ENCODE measurements at regions not wholly inside any gene's neighbourhood (a gene's known extent, or its start where the extent isn't known, plus 50 kb on each side); places are given as distances from the start of the nearest gene placed in this dataset.
"Not testable (repeated sequence)": the region's sequence is repeated elsewhere in the genome, so short reads cannot be mapped to it uniquely, and the experiment has no call there.

GRCh38 chr5:18375641-18376040, 741.4 kb downstream of the TAF11L14 start:
- H3K27me3 Mint-ChIP-seq, result no peaks in the 10 kb centered on the region
- intact Hi-C loops (cut with micrococcal nuclease), result no loop called here
- no peaks in the 10 kb centered on the region for H3K4me1 Mint-ChIP-seq
- no peak overlapping the region for H3K27ac Mint-ChIP-seq
- no peaks in the 10 kb centered on the region for H3K36me3 Mint-ChIP-seq (ENCODE audit: low read depth)
- H3K9me3 Mint-ChIP-seq, result no peaks in the 10 kb centered on the region
- no peak overlapping the region for H3K4me3 Mint-ChIP-seq
- DNase-seq, result no peak

GRCh38 chr5:18378066-18378465, 743.8 kb downstream of the TAF11L14 start:
- Mint-ChIP-seq H3K27ac (no peak overlapping the region), H3K27me3 (no peaks in the 10 kb centered on the region), H3K36me3 (ENCODE audit: low read depth) (no peaks in the 10 kb centered on the region), H3K4me3 (no peak overlapping the region), H3K4me1 (no peaks in the 10 kb centered on the region), H3K9me3 (no peaks in the 10 kb centered on the region)
- intact Hi-C loops (cut with micrococcal nuclease), result no loop called here
- DNase-seq, result no peak

- DNase-seq, result no peak
- H3K4me3 Mint-ChIP-seq, result no peak overlapping the region
- no peaks in the 10 kb centered on the region for H3K9me3 Mint-ChIP-seq
- no peaks in the 10 kb centered on the region for H3K36me3 Mint-ChIP-seq (ENCODE audit: low read depth)
- H3K27me3 Mint-ChIP-seq, result no peaks in the 10 kb centered on the region
- H3K27ac Mint-ChIP-seq, result no peak overlapping the region
- intact Hi-C loops (cut with micrococcal nuclease), result no loop called here
- H3K4me1 Mint-ChIP-seq, result no peaks in the 10 kb centered on the region
Measured at GRCh38 chr5:18379189-18379588, 744.9 kb downstream of the TAF11L14 start.

GRCh38 chr5:18380729-18381362, 746.6 kb downstream of the TAF11L14 start:
- H3K27ac Mint-ChIP-seq, result no peak overlapping the region
- H3K36me3 Mint-ChIP-seq (ENCODE audit: low read depth), result no peaks in the 10 kb centered on the region
- H3K4me1 Mint-ChIP-seq, result no peaks in the 10 kb centered on the region
- H3K27me3 Mint-ChIP-seq, result no peaks in the 10 kb centered on the region
- no peak for DNase-seq
- H3K9me3 Mint-ChIP-seq, result no peaks in the 10 kb centered on the region
- intact Hi-C loops (cut with micrococcal nuclease), result no loop called here
- H3K4me3 Mint-ChIP-seq, result no peak overlapping the region

- no peak overlapping the region for H3K27ac Mint-ChIP-seq
- DNase-seq, result peak; percentile 81
- H3K36me3 Mint-ChIP-seq (ENCODE audit: low read depth), result no peaks in the 10 kb centered on the region
- no peaks in the 10 kb centered on the region for H3K27me3 Mint-ChIP-seq
- intact Hi-C loops (cut with micrococcal nuclease), result loop anchor here (1.0 kb wide), 1 partner anchor 304 kb away; no protein-coding TSS in a partner anchor
- no peaks in the 10 kb centered on the region for H3K4me1 Mint-ChIP-seq
- H3K4me3 Mint-ChIP-seq, result no peak overlapping the region
- H3K9me3 Mint-ChIP-seq, result no peaks in the 10 kb centered on the region
Measured at GRCh38 chr5:18393565-18394442, 759.5 kb downstream of the TAF11L14 start.

- H3K27me3 Mint-ChIP-seq, result no peaks in the 10 kb centered on the region
- no peak for DNase-seq
- no peaks in the 10 kb centered on the region for H3K36me3 Mint-ChIP-seq (ENCODE audit: low read depth)
- H3K4me1 Mint-ChIP-seq, result no peaks in the 10 kb centered on the region
- intact Hi-C loops (cut with micrococcal nuclease), result loop anchor here (1.0 kb wide), 1 partner anchor 304 kb away; no protein-coding TSS in a partner anchor
- no peaks in the 10 kb centered on the region for H3K9me3 Mint-ChIP-seq
- no peak overlapping the region for H3K4me3 Mint-ChIP-seq
- H3K27ac Mint-ChIP-seq, result no peak overlapping the region
Measured at GRCh38 chr5:18394443-18394804, 760.2 kb downstream of the TAF11L14 start.

GRCh38 chr5:18395126-18396110, 761.2 kb downstream of the TAF11L14 start:
- Mint-ChIP-seq H3K36me3 (ENCODE audit: low read depth) (no peaks in the 10 kb centered on the region), H3K27ac (no peak overlapping the region), H3K4me3 (no peak overlapping the region), H3K9me3 (no peaks in the 10 kb centered on the region), H3K27me3 (no peaks in the 10 kb centered on the region), H3K4me1 (no peaks in the 10 kb centered on the region)
- intact Hi-C loops (cut with micrococcal nuclease), result no loop called here
- DNase-seq, result no peak

GRCh38 chr5:18397371-18397770, 763.1 kb downstream of the TAF11L14 start:
- Mint-ChIP-seq H3K27me3 (no peaks in the 10 kb centered on the region), H3K9me3 (no peaks in the 10 kb centered on the region), H3K4me1 (no peaks in the 10 kb centered on the region), H3K27ac (no peak overlapping the region), H3K36me3 (ENCODE audit: low read depth) (no peaks in the 10 kb centered on the region), H3K4me3 (no peak overlapping the region)
- intact Hi-C loops (cut with micrococcal nuclease), result no loop called here
- DNase-seq, result no peak

- H3K27ac Mint-ChIP-seq, result no peak overlapping the region
- H3K27me3 Mint-ChIP-seq, result no peaks in the 10 kb centered on the region
- no peak overlapping the region for H3K4me3 Mint-ChIP-seq
- H3K36me3 Mint-ChIP-seq (ENCODE audit: low read depth), result no peaks in the 10 kb centered on the region
- intact Hi-C loops (cut with micrococcal nuclease), result no loop called here
- no peaks in the 10 kb centered on the region for H3K4me1 Mint-ChIP-seq
- no peaks in the 10 kb centered on the region for H3K9me3 Mint-ChIP-seq
- no peak for DNase-seq
Measured at GRCh38 chr5:18397891-18398290, 763.6 kb downstream of the TAF11L14 start.

- H3K4me3 Mint-ChIP-seq; H3K9me3 Mint-ChIP-seq; H3K27me3 Mint-ChIP-seq; H3K36me3 Mint-ChIP-seq (ENCODE audit: low read depth); H3K27ac Mint-ChIP-seq; H3K4me1 Mint-ChIP-seq; DNase-seq; intact Hi-C loops (cut with micrococcal nuclease): not testable (repeated sequence)
Measured at GRCh38 chr5:18399461-18400327, 765.4 kb downstream of the TAF11L14 start.

GRCh38 chr5:18403141-18403540, 768.9 kb downstream of the TAF11L14 start:
- Mint-ChIP-seq H3K27me3 (no peaks in the 10 kb centered on the region), H3K4me3 (no peak overlapping the region), H3K4me1 (no peaks in the 10 kb centered on the region), H3K36me3 (ENCODE audit: low read depth) (no peaks in the 10 kb centered on the region), H3K9me3 (no peaks in the 10 kb centered on the region), H3K27ac (no peak overlapping the region)
- intact Hi-C loops (cut with micrococcal nuclease), result no loop called here
- DNase-seq, result no peak

GRCh38 chr5:18403941-18404438, 769.7 kb downstream of the TAF11L14 start:
- Mint-ChIP-seq H3K4me1 (no peaks in the 10 kb centered on the region), H3K4me3 (no peak overlapping the region), H3K27me3 (no peaks in the 10 kb centered on the region), H3K27ac (no peak overlapping the region), H3K36me3 (ENCODE audit: low read depth) (no peaks in the 10 kb centered on the region), H3K9me3 (no peaks in the 10 kb centered on the region)
- intact Hi-C loops (cut with micrococcal nuclease), result no loop called here
- no peak for DNase-seq

GRCh38 chr5:18420711-18421110, 786.5 kb downstream of the TAF11L14 start:
- Mint-ChIP-seq H3K36me3 (ENCODE audit: low read depth) (no peaks in the 10 kb centered on the region), H3K9me3 (no peaks in the 10 kb centered on the region), H3K4me3 (no peak overlapping the region), H3K27me3 (no peaks in the 10 kb centered on the region), H3K27ac (no peak overlapping the region), H3K4me1 (no peaks in the 10 kb centered on the region)
- intact Hi-C loops (cut with micrococcal nuclease), result no loop called here
- DNase-seq, result no peak

Data from activated CD4-positive, alpha-beta T cell treated with anti-CD3 and anti-CD28 coated beads, Interleukin-2, amount 10 ng/mL, durations not matched to agents 24 days and 14 days (primary cell).